HG03520 (cell line): ENCODE measurements at regions not wholly inside any gene's neighbourhood (a gene's known extent, or its start where the extent isn't known, plus 50 kb on each side); places are given as distances from the start of the nearest gene placed in this dataset.

Experiments
- ATAC-seq: cut with Tn5 transposase; IDR thresholded peaks from one replicate; pipeline ENCODE4 v1.9.1; 2021; ENCODE audit warnings: mild to moderate bottlenecking, moderate library complexity; ENCODE audit not compliant: unreplicated experiment

DNA sequence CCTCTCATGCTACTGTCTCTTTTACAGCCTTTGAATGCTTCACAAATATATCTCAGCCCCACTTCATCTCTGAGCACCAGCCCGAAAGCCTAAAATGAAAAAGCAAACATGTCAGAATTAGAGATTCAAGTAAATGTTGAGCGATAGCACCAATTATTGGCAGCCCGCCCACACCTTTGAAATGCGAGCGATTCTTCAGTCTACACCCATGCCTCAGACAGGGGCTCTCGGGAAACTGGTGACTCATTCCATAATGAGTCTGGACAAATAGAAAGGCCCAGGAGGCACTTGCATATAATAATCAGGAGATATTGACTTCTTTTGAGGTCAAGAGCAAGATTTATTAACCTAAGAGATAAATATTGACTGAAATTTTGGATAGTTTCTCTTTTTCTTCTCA is 487.3 kb upstream of the PTBP2 start:
- ATAC-seq = no peak

DNA sequence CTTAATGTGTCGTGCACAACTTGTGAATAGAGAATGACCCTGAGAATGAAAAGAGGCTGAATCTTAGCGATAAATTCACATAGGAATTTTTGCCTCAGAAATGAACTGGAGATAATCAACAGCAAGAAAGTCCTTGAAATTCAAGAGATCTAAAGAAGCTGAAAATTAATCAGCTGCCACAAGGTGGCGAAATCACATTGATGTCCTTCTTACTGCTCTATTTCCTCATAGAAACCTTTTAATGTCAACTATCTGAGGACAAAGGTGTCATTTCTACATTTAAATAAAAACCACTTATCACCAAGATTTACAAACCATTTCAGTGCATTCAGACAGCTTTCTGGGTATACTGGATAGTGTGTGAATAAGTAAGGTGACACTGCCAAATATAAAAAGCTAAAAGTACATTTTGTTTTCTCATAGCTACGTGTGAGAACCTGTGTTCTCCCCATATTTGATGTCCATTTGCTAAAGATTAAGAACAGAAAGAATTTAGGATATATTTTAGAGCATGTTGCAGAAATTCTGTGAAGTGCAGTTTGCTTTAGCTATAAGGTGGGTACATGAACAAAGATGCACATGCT is 485.3 kb upstream of the PTBP2 start:
- no peak for ATAC-seq

GRCh38 chr1:96238426-96238825 is 483.2 kb upstream of the PTBP2 start:
- no peak for ATAC-seq

GRCh38 chr1:96240438-96240837 is 481.1 kb upstream of the PTBP2 start:
- ATAC-seq = no peak

DNA sequence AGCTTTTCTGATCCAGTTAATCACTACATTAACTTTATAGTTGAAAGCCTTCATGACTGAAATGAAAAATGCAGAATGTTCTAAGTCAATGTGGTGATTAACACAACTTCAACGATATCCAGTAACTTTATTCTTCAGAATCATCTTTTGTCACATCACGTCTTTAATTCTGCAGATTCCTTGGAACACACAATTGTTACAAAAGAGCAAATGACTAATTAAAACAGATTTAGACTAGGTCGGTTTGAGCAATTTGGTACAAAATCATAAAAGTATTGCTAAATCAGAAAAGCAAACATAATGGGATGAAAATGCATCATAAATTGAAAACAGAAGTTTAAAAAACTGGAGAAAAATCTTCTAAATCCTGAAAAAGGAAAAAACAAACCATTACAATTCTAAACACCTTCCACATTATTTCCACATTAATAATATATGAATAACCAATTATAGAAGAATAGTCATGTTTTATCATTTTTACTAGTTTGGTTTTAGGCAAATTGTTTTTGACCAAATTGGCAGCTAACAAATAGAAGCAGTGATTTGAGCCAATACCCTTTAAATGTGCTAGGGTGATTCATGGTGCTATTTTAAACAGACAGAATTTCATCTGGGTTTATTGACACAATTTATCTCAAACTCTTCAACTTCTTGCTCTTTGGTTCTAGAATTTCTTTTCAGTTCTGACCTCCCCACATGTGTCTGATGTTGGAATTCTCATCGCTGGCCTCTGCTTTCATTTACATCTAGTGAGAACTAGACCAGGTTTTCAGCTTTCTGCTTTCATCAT is 468.1 kb upstream of the PTBP2 start:
- ATAC-seq = no peak

- ATAC-seq = no peak
Measured at GRCh38 chr1:96256130-96256790, 465.3 kb upstream of the PTBP2 start.

DNA sequence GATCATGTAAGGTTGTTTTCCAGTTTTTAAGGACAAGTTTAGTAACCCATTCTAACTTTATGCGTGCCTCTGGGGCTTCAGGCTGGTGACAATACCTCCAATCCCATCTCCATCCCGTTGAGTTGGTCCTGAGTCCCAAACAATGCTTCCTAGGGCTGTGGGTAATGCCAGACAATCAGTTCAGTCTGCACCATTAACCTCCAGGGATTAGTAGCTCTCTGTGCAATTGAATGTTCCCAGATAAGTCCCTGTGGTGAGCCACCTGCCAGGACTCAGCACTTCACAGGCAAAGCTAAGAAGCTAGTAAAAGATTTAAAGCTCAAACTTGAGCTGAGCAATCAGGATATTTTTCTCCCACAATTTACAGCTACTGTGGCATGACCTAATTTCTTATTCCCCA is 462.2 kb upstream of the PTBP2 start:
- ATAC-seq = no peak

- ATAC-seq = no peak
Measured at GRCh38 chr1:96281491-96281890, 440.1 kb upstream of the PTBP2 start.

DNA sequence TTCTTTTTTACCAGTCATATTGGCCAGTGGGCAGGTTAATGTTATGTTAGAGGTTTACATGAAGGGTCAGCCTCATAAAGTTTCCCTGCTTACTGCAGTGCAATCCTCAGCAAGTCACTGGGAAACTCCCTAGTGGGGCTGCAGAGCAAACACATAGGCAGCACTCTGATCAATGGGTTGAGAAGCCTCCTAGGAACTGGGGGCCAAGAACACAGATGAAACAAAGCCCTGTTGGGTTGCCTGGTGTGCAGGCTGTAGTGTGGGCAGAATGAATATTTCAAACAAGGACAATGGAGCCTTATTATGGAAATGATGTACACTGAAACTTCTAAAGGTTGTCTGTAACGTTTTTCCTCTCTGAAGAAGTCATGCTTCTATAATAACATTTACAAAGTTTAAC is 431.6 kb upstream of the PTBP2 start:
- no peak for ATAC-seq

- ATAC-seq = no peak
Measured at GRCh38 chr1:96290801-96291200, 430.8 kb upstream of the PTBP2 start.

GRCh38 chr1:96291468-96291867 is 430.1 kb upstream of the PTBP2 start:
- ATAC-seq = no peak

DNA sequence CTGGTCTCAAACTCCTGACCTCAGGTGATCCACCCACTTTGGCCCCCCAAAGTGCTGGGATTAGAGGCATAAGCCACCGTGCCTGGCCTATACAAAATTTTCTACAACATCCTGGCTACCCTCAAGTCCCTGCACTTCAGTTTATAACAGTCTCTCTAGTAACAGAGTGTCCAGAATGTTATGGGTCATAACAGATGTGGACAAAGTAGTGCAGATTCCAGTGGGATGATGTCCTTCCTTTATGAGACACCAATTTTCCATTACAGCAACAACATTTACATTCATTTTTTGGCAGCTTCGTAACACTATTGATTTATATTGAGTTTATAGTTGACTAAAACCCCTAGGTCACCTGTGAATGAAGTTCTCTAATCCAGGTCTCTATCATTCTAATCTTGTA is 429.4 kb upstream of the PTBP2 start:
- ATAC-seq = no peak

DNA sequence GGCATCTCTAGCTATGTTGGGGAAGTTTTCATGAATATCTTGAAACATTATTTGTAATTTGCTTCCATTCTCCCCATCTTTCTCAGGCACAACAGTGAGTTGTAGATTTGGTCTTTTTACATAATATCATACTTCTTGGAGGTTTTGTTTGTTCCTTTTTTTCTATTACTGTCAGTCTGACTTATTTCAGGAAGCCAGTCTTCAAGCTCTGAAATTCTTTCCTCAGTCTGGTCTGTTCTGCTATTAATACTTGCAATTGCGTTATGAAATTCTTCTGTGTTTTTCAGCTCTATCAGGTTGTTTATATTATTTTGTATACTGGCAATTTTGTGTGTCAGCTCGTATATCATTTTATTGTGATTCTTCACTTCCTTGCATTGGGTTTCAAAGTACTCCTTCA is 424.6 kb upstream of the PTBP2 start:
- ATAC-seq = no peak

- ATAC-seq = no peak
Measured at GRCh38 chr1:96306809-96307560, 414.6 kb upstream of the PTBP2 start.

- no peak for ATAC-seq
Measured at GRCh38 chr1:96308314-96308713, 413.3 kb upstream of the PTBP2 start.

GRCh38 chr1:96309783-96310182 is 411.8 kb upstream of the PTBP2 start:
- no peak for ATAC-seq

DNA sequence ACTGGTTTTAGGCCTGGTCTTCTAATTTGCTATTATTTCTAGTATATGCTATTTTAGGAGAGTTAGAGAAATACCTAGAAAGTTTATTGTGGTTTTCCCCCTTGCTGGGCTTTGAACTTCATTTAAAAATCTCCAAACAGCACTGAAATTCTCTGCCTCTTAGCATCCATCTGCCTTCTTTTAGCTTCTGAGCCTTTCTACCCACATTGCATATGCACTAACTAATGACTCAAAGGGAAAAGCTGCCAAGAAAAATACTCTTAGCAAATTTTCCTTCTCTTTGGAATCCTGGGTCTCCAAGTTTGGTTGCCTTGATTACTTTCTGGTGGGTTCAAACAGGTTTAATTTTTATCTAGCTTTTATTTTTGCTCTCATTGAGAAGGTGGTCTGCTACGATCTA is 408.4 kb upstream of the PTBP2 start:
- no peak for ATAC-seq

DNA sequence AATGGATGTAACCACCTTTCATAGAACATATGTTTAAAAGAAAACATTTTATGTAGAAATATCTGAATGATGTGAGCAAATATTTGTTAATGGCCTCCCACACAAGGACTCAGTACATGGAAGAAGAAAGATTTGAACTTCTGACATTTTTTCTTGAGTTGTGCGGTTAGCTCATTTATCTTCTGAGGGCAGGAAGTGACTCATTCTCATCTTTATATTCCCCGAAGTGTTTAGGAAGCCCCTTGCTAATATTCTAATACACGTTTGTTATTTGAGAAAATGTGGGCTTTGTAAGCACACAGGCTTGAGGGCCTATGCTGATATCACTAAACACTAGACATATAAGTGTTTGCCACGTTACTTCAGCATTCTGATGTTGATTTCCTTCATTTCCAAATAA is 392.5 kb upstream of the PTBP2 start:
- ATAC-seq = no peak

- ATAC-seq = no peak
Measured at GRCh38 chr1:96331596-96331995, 390.0 kb upstream of the PTBP2 start.

DNA sequence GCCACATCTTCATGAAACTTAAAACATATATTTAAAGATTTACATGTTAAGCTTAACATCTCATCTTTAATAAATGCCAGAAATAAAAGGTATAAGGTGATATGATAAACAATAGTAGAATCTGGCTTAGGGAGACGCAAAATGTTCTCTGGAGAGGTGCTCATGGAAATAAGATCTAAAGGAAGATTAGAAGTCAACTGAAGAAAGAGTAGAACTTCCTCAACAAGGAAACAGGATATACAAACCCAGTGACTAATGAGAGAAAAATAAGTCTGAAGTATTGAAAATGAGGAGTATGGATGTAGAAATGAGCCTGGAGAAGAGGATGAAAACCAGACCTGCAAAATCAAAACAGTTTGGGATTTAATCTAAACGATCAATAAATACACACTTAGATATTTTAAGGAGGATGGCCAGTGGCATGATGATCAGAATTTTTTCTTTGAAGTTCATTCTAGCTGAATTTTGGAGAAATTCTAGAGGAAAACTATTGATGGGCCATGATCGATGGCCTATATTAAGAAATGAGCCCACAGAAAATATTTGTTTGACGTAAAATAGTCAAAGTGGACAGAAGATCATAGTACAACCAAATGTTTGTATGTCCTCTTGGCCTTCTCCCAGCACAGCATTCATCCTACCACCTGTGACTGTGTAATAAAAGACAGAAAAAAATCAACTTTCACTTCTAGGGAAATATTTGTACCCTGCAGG is 387.9 kb upstream of the PTBP2 start:
- no peak for ATAC-seq

- no peak for ATAC-seq
Measured at GRCh38 chr1:96334236-96334557, 387.4 kb upstream of the PTBP2 start.
